Kidney capillary endothelial cell (primary cell): ENCODE measurements at regions not wholly inside any gene's neighbourhood (a gene's known extent, or its start where the extent isn't known, plus 50 kb on each side); places are given as distances from the start of the nearest gene placed in this dataset.

Experiments
- DNase-seq: peaks from one replicate; pipeline ENCODE4 v3.0.0-alpha.2; 2018; ENCODE audit warnings: low spot score

- no peak for DNase-seq
Observed at GRCh38 chr12:92496790-92497189, 206.0 kb upstream of the PLEKHG7 start.

GRCh38 chr12:92495108-92495507, 207.7 kb upstream of the PLEKHG7 start:
- DNase-seq: no peak

- DNase-seq: no peak
Observed at GRCh38 chr12:92493816-92494215, 209.0 kb upstream of the PLEKHG7 start.

- no peak for DNase-seq
Observed at GRCh38 chr12:92492995-92493394, 209.8 kb upstream of the PLEKHG7 start.

GRCh38 chr12:92492291-92492690, 210.5 kb upstream of the PLEKHG7 start:
- DNase-seq: no peak

GRCh38 chr12:92489781-92490180, 213.0 kb upstream of the PLEKHG7 start:
- DNase-seq: no peak

GRCh38 chr12:92488735-92489134, 214.1 kb upstream of the PLEKHG7 start:
- no peak for DNase-seq

- no peak for DNase-seq
Observed at GRCh38 chr12:92487138-92487485, 215.7 kb upstream of the PLEKHG7 start.

- DNase-seq: no peak
Observed at GRCh38 chr12:92486443-92487137, 216.2 kb upstream of the PLEKHG7 start.

- no peak for DNase-seq
Observed at GRCh38 chr12:92485351-92486348, 217.1 kb upstream of the PLEKHG7 start.

- no peak for DNase-seq
Observed at GRCh38 chr12:92482599-92482998, 220.2 kb upstream of the PLEKHG7 start.

GRCh38 chr12:92481066-92481465, 221.7 kb upstream of the PLEKHG7 start:
- no peak for DNase-seq

GRCh38 chr12:92478692-92479091, 224.1 kb upstream of the PLEKHG7 start:
- DNase-seq: no peak

- DNase-seq: no peak
Observed at GRCh38 chr12:92476844-92477243, 225.9 kb upstream of the PLEKHG7 start.

- no peak for DNase-seq
Observed at GRCh38 chr12:92473564-92473963, 229.2 kb upstream of the PLEKHG7 start.

- DNase-seq: no peak
Observed at GRCh38 chr12:92472201-92472600, 230.6 kb upstream of the PLEKHG7 start.

GRCh38 chr12:92471551-92471950, 231.2 kb upstream of the PLEKHG7 start:
- no peak for DNase-seq

- no peak for DNase-seq
Observed at GRCh38 chr12:92470608-92471021, 232.2 kb upstream of the PLEKHG7 start.

GRCh38 chr12:92469837-92470236, 233.0 kb upstream of the PLEKHG7 start:
- DNase-seq: peak; percentile 18

GRCh38 chr12:92468358-92469020, 234.3 kb upstream of the PLEKHG7 start:
- no peak for DNase-seq

- no peak for DNase-seq
Observed at GRCh38 chr12:92467886-92468285, 234.9 kb upstream of the PLEKHG7 start.

GRCh38 chr12:92466391-92467305, 236.1 kb upstream of the PLEKHG7 start:
- no peak for DNase-seq
